Skeletal muscle satellite cell (primary cell): ENCODE measurements at regions not wholly inside any gene's neighbourhood (a gene's known extent, or its start where the extent isn't known, plus 50 kb on each side); places are given as distances from the start of the nearest gene placed in this dataset.

Experiments used
- H3K27me3 ChIP-seq: 2 replicates; pipeline ENCODE4 v1.7.0; 2013; ENCODE audit warnings: low read length; ENCODE audit not compliant: control insufficient read depth, insufficient read depth
- H3K36me3 ChIP-seq: 2 replicates; pipeline ENCODE4 v1.7.0; 2013; ENCODE audit warnings: mild to moderate bottlenecking, control low read depth, low read length; ENCODE audit not compliant: insufficient read depth
- H3K4me1 ChIP-seq: 2 replicates; pipeline ENCODE4 v1.7.0; 2013; ENCODE audit warnings: low read length; ENCODE audit not compliant: control insufficient read depth, insufficient read depth
- H3K4me2 ChIP-seq: 2 replicates; pipeline ENCODE4 v1.7.0; 2013; ENCODE audit warnings: mild to moderate bottlenecking, low read length
- H3K4me3 ChIP-seq: 2 replicates; pipeline ENCODE4 v1.7.0; 2013; ENCODE audit warnings: low read length
- H3K9ac ChIP-seq: 2 replicates; pipeline ENCODE4 v1.7.0; 2013; ENCODE audit warnings: mild to moderate bottlenecking, low read depth, low read length, moderate library complexity
- H3K9me3 ChIP-seq: replicated peaks from 2 replicates; pipeline ENCODE4 v1.7.0; 2013; ENCODE audit warnings: mild to moderate bottlenecking, control low read depth, low read length

DNA sequence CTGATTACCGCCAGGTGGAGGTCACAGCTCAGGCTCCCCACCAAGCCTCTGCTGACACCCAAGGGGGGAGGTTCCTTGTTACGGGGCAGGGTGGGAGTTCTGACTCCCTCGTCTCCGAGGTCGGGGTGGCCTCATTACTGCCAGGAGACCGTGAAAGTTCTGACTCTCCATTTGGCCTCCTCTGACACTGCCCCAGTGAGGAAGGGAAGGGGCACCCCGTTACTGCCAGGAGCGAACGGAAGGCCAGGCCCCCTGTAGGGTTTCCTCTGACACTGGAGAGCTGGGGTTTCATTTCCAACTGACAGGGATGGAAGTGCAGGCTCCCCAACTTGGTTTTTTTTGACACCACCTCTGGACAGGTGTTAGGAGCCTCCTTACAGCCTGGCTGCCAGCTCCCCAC lies 138.1 kb upstream of the EEPD1 start:
- Histone ChIP-seq H3K9ac (no peak overlapping the region), H3K9me3 (no peaks in the 10 kb centered on the region), H3K4me2 (no peak overlapping the region), H3K4me3 (no peak overlapping the region), H3K36me3 (no peaks in the 10 kb centered on the region), H3K27me3 (no peaks in the 10 kb centered on the region), H3K4me1 (peaks cover 4% of the 10 kb centered on the region)

DNA sequence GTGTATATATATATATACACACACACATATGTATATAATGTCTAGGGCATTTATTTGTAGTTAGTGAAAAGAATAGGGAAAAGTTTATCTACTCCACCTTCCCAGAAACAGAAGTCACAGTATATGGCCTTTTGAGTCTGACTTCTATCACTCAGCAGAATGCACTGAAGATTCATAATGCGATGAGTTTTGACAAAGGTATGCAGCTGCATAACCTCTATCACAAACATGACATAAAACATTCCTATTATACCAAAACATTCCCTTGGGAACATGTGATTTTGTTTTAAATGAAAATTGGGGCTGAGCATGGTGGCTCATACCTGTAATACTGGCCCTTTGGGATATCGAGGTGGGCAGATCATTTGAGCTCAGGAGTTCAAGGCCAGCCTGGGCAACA lies 137.3 kb upstream of the EEPD1 start:
- H3K4me1 ChIP-seq: peaks cover 4% of the 10 kb centered on the region
- no peak overlapping the region for H3K9ac ChIP-seq
- no peaks in the 10 kb centered on the region for H3K36me3 ChIP-seq

DNA sequence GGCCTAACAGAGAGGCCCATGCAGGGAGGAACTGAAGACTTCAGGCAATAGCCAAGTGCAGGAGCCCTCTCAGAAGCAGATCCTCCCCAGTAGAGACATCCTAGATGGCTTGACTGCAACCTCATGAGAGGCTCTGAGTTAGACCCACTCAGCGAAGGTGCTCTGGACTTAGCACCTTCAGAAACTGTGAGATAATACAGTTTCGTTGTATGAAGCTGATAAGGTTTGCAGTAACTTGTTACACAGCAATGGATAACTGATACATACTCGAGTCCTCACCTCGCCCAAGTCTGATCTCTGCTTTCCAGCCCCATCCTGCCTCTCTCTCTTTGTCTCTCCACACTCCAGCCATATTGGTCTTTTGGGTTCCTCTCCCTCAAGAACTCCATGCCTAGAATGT lies 136.4 kb upstream of the EEPD1 start:
- H3K4me2 ChIP-seq: no peak overlapping the region
- H3K4me1 ChIP-seq: peaks cover 4% of the 10 kb centered on the region
- no peak overlapping the region for H3K4me3 ChIP-seq
- H3K9ac ChIP-seq: no peak overlapping the region
- no peaks in the 10 kb centered on the region for H3K36me3 ChIP-seq
- no peaks in the 10 kb centered on the region for H3K9me3 ChIP-seq
- H3K27me3 ChIP-seq: no peaks in the 10 kb centered on the region

More for the DNA sequence above, 137.3 kb upstream of the EEPD1 start:
- no peak overlapping the region for H3K4me2 ChIP-seq
- H3K4me3 ChIP-seq: no peak overlapping the region
- H3K9me3 ChIP-seq: no peaks in the 10 kb centered on the region
- H3K27me3 ChIP-seq: no peaks in the 10 kb centered on the region

DNA sequence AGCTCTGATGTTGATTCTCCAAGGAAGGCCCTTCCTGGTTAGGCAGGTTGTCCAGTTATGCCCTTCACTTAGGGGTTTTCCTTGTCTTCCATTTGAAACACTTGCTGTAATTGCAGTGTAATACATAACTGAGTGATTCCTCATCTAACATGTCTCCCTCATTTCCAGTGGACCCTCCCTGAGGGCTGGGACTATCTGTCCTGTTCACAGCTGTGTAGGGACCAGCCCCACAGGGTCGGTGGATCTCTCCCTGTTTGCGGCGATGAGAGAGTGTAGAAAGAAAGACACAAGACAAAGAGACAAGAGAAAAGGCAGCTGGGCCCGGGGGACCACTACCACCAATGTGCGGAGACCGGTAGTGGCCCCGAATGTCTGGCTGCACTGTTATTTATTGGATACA lies 135.9 kb upstream of the EEPD1 start:
- Histone ChIP-seq H3K4me2 (no peak overlapping the region), H3K4me3 (no peak overlapping the region), H3K9me3 (no peaks in the 10 kb centered on the region), H3K36me3 (no peaks in the 10 kb centered on the region), H3K4me1 (peaks cover 4% of the 10 kb centered on the region), H3K9ac (no peak overlapping the region), H3K27me3 (no peaks in the 10 kb centered on the region)

DNA sequence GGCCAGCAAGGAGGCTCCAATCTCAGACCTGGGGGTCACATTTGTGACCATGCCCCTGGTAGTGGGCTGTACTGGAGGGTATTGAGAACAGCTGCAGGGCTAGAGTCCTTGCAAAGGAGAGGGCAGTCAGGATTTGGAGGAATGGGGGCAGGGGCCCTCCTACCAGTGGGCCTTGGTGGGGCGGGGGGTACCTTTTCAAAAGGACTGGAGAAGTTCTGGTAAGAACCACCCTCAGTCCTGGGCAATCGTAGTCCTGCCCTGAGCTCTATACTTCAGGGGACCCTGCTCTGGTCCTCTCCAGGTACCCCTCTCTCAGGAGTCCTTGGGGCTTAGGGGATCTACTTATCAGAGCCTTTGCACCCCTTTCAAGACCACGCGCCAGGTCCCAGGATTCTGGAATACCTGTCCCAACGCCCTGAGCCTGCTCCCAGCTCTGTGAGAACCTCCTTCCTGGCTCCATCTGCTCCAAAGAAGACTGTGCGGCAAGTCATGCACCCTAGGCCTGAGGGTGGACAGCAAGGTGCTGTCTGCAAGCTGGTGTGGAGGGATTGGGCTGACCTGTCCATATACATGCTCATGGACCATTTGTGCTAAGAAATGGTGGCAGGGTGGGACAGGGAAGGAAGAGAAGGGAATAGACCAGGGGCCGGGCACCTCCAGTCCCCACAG lies 134.1 kb upstream of the EEPD1 start:
- no peak overlapping the region for H3K9ac ChIP-seq
- no peaks in the 10 kb centered on the region for H3K27me3 ChIP-seq
- no peak overlapping the region for H3K4me2 ChIP-seq
- no peaks in the 10 kb centered on the region for H3K9me3 ChIP-seq
- H3K4me3 ChIP-seq: no peak overlapping the region
- H3K36me3 ChIP-seq: no peaks in the 10 kb centered on the region
- peaks cover 4% of the 10 kb centered on the region for H3K4me1 ChIP-seq

DNA sequence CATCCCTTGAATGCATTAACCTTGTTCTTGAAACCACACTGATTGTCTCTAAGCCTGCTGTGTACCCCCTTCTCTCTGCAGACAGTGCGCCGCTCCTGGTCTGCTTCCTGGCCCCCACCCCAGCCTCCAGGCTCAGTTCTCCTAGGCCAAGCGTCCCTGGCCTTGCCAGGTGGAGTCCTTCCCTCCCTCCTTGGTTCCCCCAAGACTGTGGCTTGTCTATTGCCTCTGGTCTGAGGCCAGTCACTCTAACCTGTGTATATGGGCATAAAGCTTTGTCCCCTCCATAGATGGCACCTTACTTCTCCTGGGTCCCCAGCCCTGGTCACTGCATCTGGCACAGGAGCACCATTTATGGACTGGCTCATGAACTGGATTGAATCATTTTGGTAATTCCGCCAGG lies 133.5 kb upstream of the EEPD1 start:
- Histone ChIP-seq H3K4me1 (peaks cover 4% of the 10 kb centered on the region), H3K4me2 (no peak overlapping the region), H3K4me3 (no peak overlapping the region), H3K9me3 (no peaks in the 10 kb centered on the region), H3K27me3 (no peaks in the 10 kb centered on the region), H3K36me3 (no peaks in the 10 kb centered on the region), H3K9ac (no peak overlapping the region)

DNA sequence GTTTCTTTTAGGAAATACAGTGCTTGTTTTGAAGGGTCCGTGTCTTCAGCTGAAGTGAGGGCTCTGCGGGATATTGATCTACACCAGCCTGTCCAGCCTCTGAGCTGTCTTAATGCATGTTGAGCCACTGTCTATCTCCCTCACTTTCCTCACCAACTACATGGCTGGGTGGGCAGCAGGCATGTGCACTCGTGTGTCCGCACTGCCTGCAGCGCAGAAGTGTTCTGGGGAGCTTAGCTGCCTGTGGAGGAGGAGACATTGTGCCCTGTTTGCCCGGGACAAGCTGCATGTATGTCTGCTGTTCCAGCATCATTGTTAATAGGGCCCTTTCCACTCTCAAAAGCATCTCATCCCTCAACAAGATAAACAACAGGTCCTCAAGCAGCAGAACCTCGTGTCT lies 133.1 kb upstream of the EEPD1 start:
- Histone ChIP-seq H3K9ac (no peak overlapping the region), H3K4me3 (no peak overlapping the region), H3K9me3 (no peaks in the 10 kb centered on the region), H3K36me3 (no peaks in the 10 kb centered on the region), H3K4me1 (peaks cover 4% of the 10 kb centered on the region), H3K27me3 (no peaks in the 10 kb centered on the region), H3K4me2 (no peak overlapping the region)

DNA sequence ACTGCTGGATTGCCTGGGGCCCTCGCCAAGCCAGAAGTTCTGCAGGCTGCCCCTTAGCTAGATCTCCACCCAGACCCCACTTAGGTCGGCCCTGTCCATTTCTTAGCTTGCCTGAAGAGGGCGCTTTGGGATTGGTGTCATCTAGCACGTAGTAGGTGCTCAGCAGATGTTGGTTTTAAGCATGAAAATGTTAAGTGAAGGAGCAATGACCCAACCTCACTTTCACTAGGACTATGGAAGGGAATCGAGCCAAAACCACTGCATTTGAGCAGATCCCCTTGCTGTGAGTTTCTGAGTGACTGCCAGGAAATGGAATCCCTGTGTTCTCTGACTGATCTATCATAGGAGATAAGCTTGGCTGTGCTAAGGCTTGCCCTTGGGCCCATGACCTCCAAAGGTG lies 131.7 kb upstream of the EEPD1 start:
- Histone ChIP-seq H3K27me3 (no peaks in the 10 kb centered on the region), H3K4me2 (no peak overlapping the region), H3K9me3 (no peaks in the 10 kb centered on the region), H3K4me1 (no peaks in the 10 kb centered on the region), H3K9ac (no peak overlapping the region), H3K4me3 (no peak overlapping the region), H3K36me3 (no peaks in the 10 kb centered on the region)

DNA sequence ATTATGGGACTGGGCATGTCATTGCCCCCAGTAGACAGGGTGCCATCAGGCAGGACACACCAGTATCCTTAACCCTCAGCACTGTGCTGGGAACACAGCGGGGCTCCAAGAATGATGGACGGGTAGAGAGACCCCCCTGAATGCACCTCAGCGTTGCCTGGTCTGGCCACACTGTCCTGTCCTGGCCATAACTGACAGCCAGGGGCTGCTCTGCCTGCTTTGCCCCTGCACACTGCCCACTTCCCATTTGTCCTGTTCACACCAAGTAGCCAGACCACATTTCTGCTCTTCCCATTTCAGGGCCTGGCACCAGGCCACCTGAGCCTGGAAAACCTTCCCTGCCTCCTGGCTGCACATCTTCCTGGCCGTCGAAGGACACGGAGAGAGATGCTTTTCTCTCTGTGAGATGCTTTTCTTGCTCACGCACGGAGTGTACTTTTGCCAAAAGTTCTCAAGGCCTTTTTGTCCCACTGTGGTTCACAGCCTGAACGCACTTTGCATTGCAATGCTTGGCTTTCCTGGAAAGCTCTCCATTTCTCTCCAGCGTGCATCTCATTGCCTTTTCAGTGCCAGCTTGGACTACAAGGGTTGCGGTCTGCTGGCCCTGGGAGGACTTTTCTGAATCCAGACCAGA lies 131.0 kb upstream of the EEPD1 start:
- Histone ChIP-seq H3K9ac (no peak overlapping the region), H3K36me3 (no peaks in the 10 kb centered on the region), H3K4me1 (no peaks in the 10 kb centered on the region), H3K4me2 (no peak overlapping the region), H3K27me3 (no peaks in the 10 kb centered on the region), H3K9me3 (no peaks in the 10 kb centered on the region), H3K4me3 (no peak overlapping the region)

DNA sequence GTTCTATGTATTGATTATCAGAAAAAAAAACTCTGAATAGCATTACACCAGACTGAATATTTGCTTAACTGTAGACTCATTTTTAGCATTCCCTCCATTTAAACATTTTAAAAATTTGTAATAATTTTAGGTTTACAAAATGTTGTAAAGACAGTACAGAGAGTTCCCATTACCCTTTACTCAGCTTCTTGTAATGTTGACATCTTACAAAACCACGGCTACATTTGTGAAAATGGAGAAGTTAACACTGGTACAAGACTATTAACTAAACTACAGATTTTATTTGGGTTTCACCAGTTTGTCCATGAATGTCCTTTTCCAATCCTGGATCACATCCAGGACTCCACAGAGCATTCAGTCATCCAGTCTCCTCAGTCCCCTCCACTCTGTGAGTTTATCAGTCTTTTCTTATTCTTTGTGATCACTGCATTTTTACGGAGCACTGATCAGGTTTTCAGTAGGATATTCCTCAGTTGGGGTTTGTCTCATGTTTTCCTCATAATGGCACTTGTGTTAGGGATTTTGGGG lies 130.0 kb upstream of the EEPD1 start:
- Histone ChIP-seq H3K9ac (no peak overlapping the region), H3K4me1 (no peaks in the 10 kb centered on the region), H3K36me3 (no peaks in the 10 kb centered on the region), H3K4me3 (no peak overlapping the region), H3K27me3 (no peaks in the 10 kb centered on the region), H3K9me3 (no peaks in the 10 kb centered on the region), H3K4me2 (no peak overlapping the region)

DNA sequence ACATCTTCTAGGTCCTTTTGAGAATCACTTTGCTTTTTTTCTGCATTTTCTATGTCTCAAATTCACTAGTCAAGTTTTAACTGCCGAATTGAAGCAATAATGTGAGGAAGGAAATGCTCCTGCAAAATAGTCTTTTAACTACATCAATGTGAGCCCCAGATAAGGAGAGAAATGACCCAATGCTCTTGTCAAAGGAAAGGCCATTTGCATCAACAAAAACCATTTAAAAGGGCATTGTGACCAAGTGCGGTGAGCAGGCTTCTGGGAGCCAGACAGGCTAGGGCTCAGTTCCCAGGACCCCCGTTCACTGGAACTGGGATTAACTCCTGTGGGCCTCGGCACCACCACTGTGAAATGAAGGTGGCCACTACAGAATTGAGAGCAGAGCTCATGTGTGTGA lies 127.9 kb upstream of the EEPD1 start:
- no peaks in the 10 kb centered on the region for H3K36me3 ChIP-seq
- no peak overlapping the region for H3K9ac ChIP-seq
- peaks cover 15% of the 10 kb centered on the region for H3K27me3 ChIP-seq
- no peak overlapping the region for H3K4me3 ChIP-seq
- no peaks in the 10 kb centered on the region for H3K9me3 ChIP-seq
- H3K4me1 ChIP-seq: no peaks in the 10 kb centered on the region
- no peak overlapping the region for H3K4me2 ChIP-seq

DNA sequence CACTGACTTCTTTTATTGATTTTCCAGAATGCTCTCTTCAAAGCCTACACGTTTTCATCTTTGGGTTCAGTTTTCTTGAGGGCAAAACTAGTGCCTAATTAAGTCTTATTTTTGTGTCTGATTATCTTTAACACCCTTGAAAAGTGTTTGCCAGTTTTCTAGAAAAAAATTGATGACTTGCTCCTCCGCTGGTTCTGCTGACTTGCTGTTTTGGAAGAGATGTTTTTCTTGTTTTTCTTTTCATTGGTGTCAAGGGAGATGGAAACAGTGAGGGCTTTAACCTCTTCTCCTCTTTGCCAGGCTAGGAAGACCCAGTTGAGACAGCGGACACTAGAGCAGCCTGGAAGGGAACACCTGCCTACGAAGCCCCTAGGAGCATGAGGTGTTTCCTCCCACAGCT lies 123.7 kb upstream of the EEPD1 start:
- H3K4me3 ChIP-seq: no peak overlapping the region
- no peak overlapping the region for H3K4me2 ChIP-seq
- no peaks in the 10 kb centered on the region for H3K36me3 ChIP-seq
- H3K9me3 ChIP-seq: no peaks in the 10 kb centered on the region
- no peaks in the 10 kb centered on the region for H3K4me1 ChIP-seq
- peaks cover 32% of the 10 kb centered on the region for H3K27me3 ChIP-seq
- no peak overlapping the region for H3K9ac ChIP-seq
